Glomerular visceral epithelial cell (primary cell): ENCODE measurements at regions not wholly inside any gene's neighbourhood (a gene's known extent, or its start where the extent isn't known, plus 50 kb on each side); places are given as distances from the start of the nearest gene placed in this dataset.

Source experiments
- DNase-seq: peaks from one replicate; pipeline ENCODE4 v3.0.0-alpha.2; 2016; ENCODE audit errors: extremely low spot score

- no peak for DNase-seq
These were observed 163.2 kb downstream of the DCK start for GRCh38 chr4:71156616-71157015.

- DNase-seq = no peak
These were observed 168.9 kb downstream of the DCK start for GRCh38 chr4:71162386-71162785.

GRCh38 chr4:71163317-71163716, 169.9 kb downstream of the DCK start:
- no peak for DNase-seq

GRCh38 chr4:71167083-71167482, 171.7 kb upstream of the SLC4A4 start:
- DNase-seq = no peak

GRCh38 chr4:71171592-71171991, 167.2 kb upstream of the SLC4A4 start:
- DNase-seq = no peak

GRCh38 chr4:71181332-71181731, 157.5 kb upstream of the SLC4A4 start:
- DNase-seq = no peak

- peak; percentile 62 for DNase-seq
These were observed 154.5 kb upstream of the SLC4A4 start for GRCh38 chr4:71184195-71184781.

GRCh38 chr4:71185037-71185436, 153.8 kb upstream of the SLC4A4 start:
- DNase-seq = no peak

GRCh38 chr4:71186257-71186565, 152.6 kb upstream of the SLC4A4 start:
- no peak for DNase-seq

GRCh38 chr4:71186566-71187403, 152.0 kb upstream of the SLC4A4 start:
- peak; percentile 80 for DNase-seq

- DNase-seq = peak; percentile 91
These were observed 151.2 kb upstream of the SLC4A4 start for GRCh38 chr4:71187404-71188155.

- no peak for DNase-seq
These were observed 150.6 kb upstream of the SLC4A4 start for GRCh38 chr4:71188156-71188640.

- DNase-seq = no peak
These were observed 149.9 kb upstream of the SLC4A4 start for GRCh38 chr4:71188951-71189350.

- DNase-seq = no peak
These were observed 149.3 kb upstream of the SLC4A4 start for GRCh38 chr4:71189471-71189870.

- DNase-seq = no peak
These were observed 144.4 kb upstream of the SLC4A4 start for GRCh38 chr4:71194454-71194853.

- peak; percentile 77 for DNase-seq
These were observed 142.9 kb upstream of the SLC4A4 start for GRCh38 chr4:71195924-71196323.

- no peak for DNase-seq
These were observed 139.9 kb upstream of the SLC4A4 start for GRCh38 chr4:71198958-71199357.

GRCh38 chr4:71201057-71201456, 137.8 kb upstream of the SLC4A4 start:
- no peak for DNase-seq

GRCh38 chr4:71201817-71202576, 136.8 kb upstream of the SLC4A4 start:
- DNase-seq = no peak

GRCh38 chr4:71202705-71203104, 136.1 kb upstream of the SLC4A4 start:
- peak; percentile 20 for DNase-seq

GRCh38 chr4:71204056-71204455, 134.8 kb upstream of the SLC4A4 start:
- DNase-seq = no peak

- peak; percentile 51 for DNase-seq
These were observed 132.1 kb upstream of the SLC4A4 start for GRCh38 chr4:71206763-71207162.
